Trophoblast cell (in vitro differentiated cells and primary cell): ENCODE measurements at regions not wholly inside any gene's neighbourhood (a gene's known extent, or its start where the extent isn't known, plus 50 kb on each side); places are given as distances from the start of the nearest gene placed in this dataset.

Source experiments
- DNase-seq, 2 donors: peaks; one replicate each; pipeline ENCODE4 v3.0.0-alpha.2; 2016
- H2AFZ ChIP-seq: 2 replicates; pipeline ENCODE4 v1.6.1; 2013; ENCODE audit warnings: low read length, moderate library complexity, mild to moderate bottlenecking; ENCODE audit not compliant: insufficient read depth, poor library complexity
- H2AK5ac ChIP-seq: 2 replicates; pipeline ENCODE4 v1.6.1; 2013; ENCODE audit warnings: mild to moderate bottlenecking, low read length
- H2BK120ac ChIP-seq: 2 replicates; pipeline ENCODE4 v1.6.1; 2013; ENCODE audit warnings: low read length, mild to moderate bottlenecking, moderate library complexity; ENCODE audit not compliant: insufficient read depth, poor library complexity
- H2BK12ac ChIP-seq: 2 replicates; pipeline ENCODE4 v1.6.1; 2013; ENCODE audit warnings: mild to moderate bottlenecking, low read length, moderate library complexity
- H2BK5ac ChIP-seq: 2 replicates; pipeline ENCODE4 v1.6.1; 2013; ENCODE audit warnings: low read length, low read depth, moderate library complexity, mild to moderate bottlenecking; ENCODE audit not compliant: poor library complexity
- H3K14ac ChIP-seq: 2 replicates; pipeline ENCODE4 v1.6.1; 2013; ENCODE audit warnings: mild to moderate bottlenecking, low read length
- H3K18ac ChIP-seq: 2 replicates; pipeline ENCODE4 v1.6.1; 2013; ENCODE audit warnings: mild to moderate bottlenecking, low read length
- H3K23ac ChIP-seq: 2 replicates; pipeline ENCODE4 v1.6.1; 2013; ENCODE audit warnings: low read length
- H3K27ac ChIP-seq: 2 replicates; pipeline ENCODE4 v1.5.1; 2013; ENCODE audit warnings: low read depth, mild to moderate bottlenecking, inconsistent platforms, low read length, moderate library complexity
- H3K27me3 ChIP-seq: 2 replicates; pipeline ENCODE4 v1.6.1; 2013; ENCODE audit warnings: inconsistent platforms, mild to moderate bottlenecking, low read length, moderate library complexity; ENCODE audit not compliant: insufficient read depth
- H3K36me3 ChIP-seq, 2 experiments: 1 replicate in 1 of 2; 2 replicates in 1 of 2; pipeline ENCODE4 v1.6.1; 2013; ENCODE audit warnings: low read length in 2 of 2, mild to moderate bottlenecking in 2 of 2, moderate library complexity in 1 of 2; ENCODE audit not compliant: insufficient read depth in 2 of 2, control insufficient read depth in 1 of 2
- H3K4ac ChIP-seq: 2 replicates; pipeline ENCODE4 v1.6.1; 2013; ENCODE audit warnings: low read depth, mild to moderate bottlenecking, low read length, moderate library complexity
- H3K4me1 ChIP-seq, 2 experiments: 1 replicate in 1 of 2; 2 replicates in 1 of 2; pipeline ENCODE4 v1.6.1; 2013; ENCODE audit warnings: low read length in 2 of 2, mild to moderate bottlenecking in 2 of 2, moderate library complexity in 1 of 2; ENCODE audit not compliant: insufficient read depth in 2 of 2, control insufficient read depth in 1 of 2
- H3K4me2 ChIP-seq: 2 replicates; pipeline ENCODE4 v1.6.1; 2013; ENCODE audit warnings: inconsistent platforms, mild to moderate bottlenecking, low read length, moderate library complexity
- H3K4me3 ChIP-seq: 2 replicates; pipeline ENCODE4 v1.5.1; 2013; ENCODE audit warnings: mild to moderate bottlenecking, low read depth, low read length, inconsistent platforms
- H3K79me1 ChIP-seq: one replicate; pipeline ENCODE4 v1.6.1; 2013; ENCODE audit warnings: low read length
- H3K79me2 ChIP-seq: 2 replicates; pipeline ENCODE4 v1.6.1; 2013; ENCODE audit warnings: low read length, mild to moderate bottlenecking; ENCODE audit not compliant: control insufficient read depth, insufficient read depth, poor library complexity
- H3K9ac ChIP-seq: 2 replicates; pipeline ENCODE4 v1.6.1; 2013; ENCODE audit warnings: mild to moderate bottlenecking, low read length
- H3K9me3 ChIP-seq: 2 replicates; pipeline ENCODE4 v1.6.1; 2013; ENCODE audit warnings: low read depth, mild to moderate bottlenecking, control low read depth, inconsistent platforms, low read length; ENCODE audit not compliant: insufficient read depth
- H4K12ac ChIP-seq: 2 replicates; pipeline ENCODE4 v1.6.1; 2013; ENCODE audit warnings: low read depth, mild to moderate bottlenecking, low read length, moderate library complexity
- H4K8ac ChIP-seq: 2 replicates; pipeline ENCODE4 v1.6.1; 2013; ENCODE audit warnings: low read depth, mild to moderate bottlenecking, low read length, moderate library complexity
- H4K91ac ChIP-seq: one replicate; pipeline ENCODE4 v1.6.1; 2013; ENCODE audit warnings: low read depth, mild to moderate bottlenecking, low read length, moderate library complexity
- WGBS: extraction: QIAGEN DNeasy Blood & Tissue Kit; methylation state at CpG from one replicate; pipeline ENCODE4 v1.1.7; 2013; ENCODE audit warnings: missing lambda C conversion rate; ENCODE audit not compliant: insufficient read length, insufficient coverage; ENCODE audit errors: extremely low coverage; 5-methylcytosine and 5-hydroxymethylcytosine counted together

DNA sequence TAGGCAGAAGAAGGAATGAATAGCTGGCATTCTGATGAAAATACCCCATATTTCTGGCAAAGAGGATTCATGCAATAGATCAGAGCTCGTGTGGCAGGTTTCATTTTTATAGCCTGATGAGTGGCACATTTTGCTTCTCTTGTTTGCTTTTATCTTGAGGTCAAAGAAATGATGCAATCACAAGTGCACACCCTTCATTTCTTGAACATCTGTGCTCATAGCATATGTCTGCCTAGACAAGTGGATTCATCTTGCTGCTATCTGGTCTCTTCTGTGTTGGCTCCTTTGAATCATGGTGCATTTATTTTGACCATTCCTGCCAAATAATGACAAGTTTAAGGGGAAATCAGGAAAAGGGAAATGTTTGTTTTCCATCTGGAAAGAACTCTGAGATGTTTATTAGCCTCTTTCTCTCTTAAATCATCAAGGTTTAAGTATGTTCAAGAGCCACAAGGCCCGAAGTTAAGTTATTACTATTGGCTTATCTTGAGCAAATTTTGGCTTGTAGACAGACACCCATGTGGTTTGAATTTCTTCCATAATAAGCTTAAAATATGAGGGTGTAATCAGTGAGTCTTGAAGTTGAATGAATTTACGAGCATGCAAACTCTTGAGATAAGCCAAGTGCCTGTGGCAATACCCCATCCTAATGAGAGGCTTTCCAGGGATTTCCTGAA, 59.3 kb upstream of the HS3ST1 start:
- H3K4me1 ChIP-seq = no peaks in the 10 kb centered on the region
- no peak overlapping the region for H3K23ac ChIP-seq
- DNase-seq = peak in 1 of 2 donors; percentile 22
- H2BK120ac ChIP-seq = no peak overlapping the region
- no peak overlapping the region for H3K4me3 ChIP-seq
- no peak overlapping the region for H2BK12ac ChIP-seq
- H3K79me1 ChIP-seq = no peaks in the 10 kb centered on the region
- no peak overlapping the region for H3K14ac ChIP-seq
- no peaks in the 10 kb centered on the region for H3K9me3 ChIP-seq
- H3K18ac ChIP-seq = no peak overlapping the region
- no peak overlapping the region for H3K4ac ChIP-seq
- H4K8ac ChIP-seq = no peak overlapping the region
- no peaks in the 10 kb centered on the region for H3K27me3 ChIP-seq
- no peak overlapping the region for H4K12ac ChIP-seq
- H2AK5ac ChIP-seq = no peak overlapping the region
- WGBS = no CpG with 5 or more reads among the region's 3 CpGs
- no peak overlapping the region for H2AFZ ChIP-seq
- no peak overlapping the region for H3K9ac ChIP-seq
- H4K91ac ChIP-seq = no peak overlapping the region
- no peaks in the 10 kb centered on the region for H3K36me3 ChIP-seq
- no peak overlapping the region for H3K4me2 ChIP-seq
- H2BK5ac ChIP-seq = no peak overlapping the region
- no peaks in the 10 kb centered on the region for H3K79me2 ChIP-seq
- H3K27ac ChIP-seq = no peak overlapping the region

DNA sequence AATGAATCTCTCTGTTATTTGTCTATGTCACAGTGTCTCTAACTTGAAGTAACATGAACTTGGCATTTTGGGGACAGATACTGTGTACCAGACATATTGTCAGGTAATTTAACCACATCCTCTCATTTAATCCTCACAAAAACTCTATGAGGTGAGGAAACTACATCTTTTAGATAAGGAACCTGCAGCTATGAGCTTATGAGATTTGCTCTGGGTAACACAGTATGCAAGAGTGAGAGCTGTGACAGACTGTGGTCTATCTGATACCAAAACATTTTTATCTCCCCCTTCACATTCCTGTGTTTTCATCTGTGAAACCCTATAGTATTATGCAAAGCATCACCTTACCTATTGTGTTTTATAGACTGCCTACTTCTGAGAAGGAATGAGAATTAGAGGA, 58.4 kb upstream of the HS3ST1 start:
- H4K8ac ChIP-seq = no peak overlapping the region
- no peak overlapping the region for H2BK5ac ChIP-seq
- H4K12ac ChIP-seq = no peak overlapping the region
- no peak overlapping the region for H2AFZ ChIP-seq
- no peak overlapping the region for H2AK5ac ChIP-seq
- H2BK12ac ChIP-seq = no peak overlapping the region
- no peak overlapping the region for H3K27ac ChIP-seq
- H3K14ac ChIP-seq = no peak overlapping the region
- H3K79me1 ChIP-seq = no peaks in the 10 kb centered on the region
- no peak overlapping the region for H2BK120ac ChIP-seq
- H3K18ac ChIP-seq = no peak overlapping the region
- H3K4ac ChIP-seq = no peak overlapping the region
- H3K4me3 ChIP-seq = no peak overlapping the region
- H3K23ac ChIP-seq = no peak overlapping the region
- H3K9me3 ChIP-seq = no peaks in the 10 kb centered on the region
- H3K4me2 ChIP-seq = no peak overlapping the region
- H3K27me3 ChIP-seq = no peaks in the 10 kb centered on the region
- no peak for DNase-seq
- no peak overlapping the region for H4K91ac ChIP-seq
- H3K9ac ChIP-seq = no peak overlapping the region
- H3K4me1 ChIP-seq = no peaks in the 10 kb centered on the region
- no peaks in the 10 kb centered on the region for H3K79me2 ChIP-seq
- H3K36me3 ChIP-seq = no peaks in the 10 kb centered on the region

DNA sequence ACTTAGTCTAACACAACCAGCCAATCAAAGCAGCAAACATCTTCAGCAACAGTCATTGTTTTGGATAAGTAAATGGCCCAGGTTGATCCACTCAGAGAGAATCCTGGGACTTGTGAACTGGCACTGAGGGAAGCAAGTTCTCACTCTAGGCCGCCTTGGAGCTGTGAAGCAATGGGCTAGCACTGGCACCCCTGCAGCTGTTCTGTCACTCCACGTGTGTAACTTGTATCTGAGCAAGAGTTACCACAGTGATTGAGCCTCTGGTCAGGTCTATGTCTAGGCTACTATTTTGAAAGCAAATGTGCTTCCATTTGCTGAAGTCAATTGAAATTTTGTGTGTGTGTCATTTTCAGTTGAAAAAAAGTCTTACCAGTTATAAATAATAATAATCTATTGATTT, 57.2 kb upstream of the HS3ST1 start:
- Histone ChIP-seq H2AFZ (no peak overlapping the region), H3K23ac (no peak overlapping the region), H4K8ac (no peak overlapping the region), H2BK12ac (no peak overlapping the region), H3K79me2 (no peaks in the 10 kb centered on the region), H3K4ac (no peak overlapping the region), H3K9me3 (no peaks in the 10 kb centered on the region), H3K27ac (no peak overlapping the region), H3K4me3 (no peak overlapping the region), H2AK5ac (no peak overlapping the region), H4K12ac (no peak overlapping the region), H3K36me3 (no peaks in the 10 kb centered on the region), H3K27me3 (no peaks in the 10 kb centered on the region), H2BK120ac (no peak overlapping the region), H3K4me2 (no peak overlapping the region), H3K79me1 (no peaks in the 10 kb centered on the region), H3K9ac (no peak overlapping the region), H2BK5ac (no peak overlapping the region), H3K18ac (no peak overlapping the region), H4K91ac (no peak overlapping the region), H3K14ac (no peak overlapping the region), H3K4me1 (no peaks in the 10 kb centered on the region)
- no CpG with 5 or more reads among the region's 2 CpGs for WGBS
- no peak for DNase-seq

DNA sequence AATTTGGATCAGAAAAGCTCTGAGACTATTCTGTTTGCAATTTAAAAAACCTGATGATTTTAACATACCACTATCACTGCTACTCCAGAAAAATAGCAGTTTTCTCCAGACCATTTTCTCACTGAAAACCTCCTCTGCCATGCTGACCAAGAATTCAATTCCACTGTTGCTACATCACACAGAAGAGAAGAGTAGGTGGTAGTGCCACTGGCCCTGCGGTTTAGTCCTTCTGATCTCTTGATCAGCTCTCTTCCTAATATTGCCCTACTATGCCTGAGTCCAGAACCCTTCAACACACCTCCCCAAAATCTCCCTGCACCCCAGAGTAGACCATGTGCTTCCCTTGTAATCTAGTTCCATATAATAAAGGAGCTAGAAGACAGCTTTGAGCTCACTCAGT, 55.8 kb upstream of the HS3ST1 start:
- Histone ChIP-seq H4K12ac (no peak overlapping the region), H2AK5ac (no peak overlapping the region), H3K4ac (no peak overlapping the region), H2BK5ac (no peak overlapping the region), H3K18ac (no peak overlapping the region), H3K79me1 (no peaks in the 10 kb centered on the region), H3K27me3 (no peaks in the 10 kb centered on the region), H2BK12ac (no peak overlapping the region), H3K23ac (no peak overlapping the region), H3K14ac (no peak overlapping the region), H4K91ac (no peak overlapping the region), H3K4me3 (no peak overlapping the region), H3K4me1 (no peaks in the 10 kb centered on the region), H2BK120ac (no peak overlapping the region), H3K36me3 (no peaks in the 10 kb centered on the region), H3K4me2 (no peak overlapping the region), H3K27ac (no peak overlapping the region), H3K9me3 (no peaks in the 10 kb centered on the region), H2AFZ (no peak overlapping the region), H3K9ac (no peak overlapping the region), H3K79me2 (no peaks in the 10 kb centered on the region), H4K8ac (no peak overlapping the region)
- WGBS = no CpG with 5 or more reads among the region's 1 CpG
- no peak for DNase-seq
